ENCODE measurements at regions not wholly inside any gene's neighbourhood (a gene's known extent, or its start where the extent isn't known, plus 50 kb on each side); places are given as distances from the start of the nearest gene placed in this dataset.
A peak's percentile ranks its signal among the peaks of the same experiment; 100 is the strongest.

- Histone ChIP-seq H3K4me3 (ENCODE audit: low read length in 2 of 2) (no peak overlapping the region), H3K27me3 (ENCODE audit: control insufficient read depth in 2 of 2, insufficient read depth in 1 of 2, low read length in 1 of 2) (peaks cover 0 to 2% of the 10 kb centered on the region in 2 donors), H3K9me3 (ENCODE audit: control insufficient read depth in 2 of 2, insufficient read depth in 1 of 2, low read length in 1 of 2) (no peaks in the 10 kb centered on the region), H3K27ac (ENCODE audit: low read depth in 1 of 2, low read length in 1 of 2) (no peak overlapping the region), H3K36me3 (ENCODE audit: control insufficient read depth in 2 of 2, insufficient read depth in 2 of 2, low read length in 1 of 2) (no peaks in the 10 kb centered on the region), H3K4me1 (ENCODE audit: control insufficient read depth in 2 of 2, insufficient read depth in 2 of 2, low read length in 2 of 2) (peaks cover 3 to 21% of the 10 kb centered on the region in 2 donors)
- no peak for DNase-seq (ENCODE audit: low read depth in 6 of 9, low spot score in 9 of 9)
- WGBS, result 88% methylated on average over 8 of the region's 8 CpGs
These were observed 170.6 kb upstream of the NCK2 start for GRCh38 chr2:105573910-105574655.

- H3K36me3 ChIP-seq (ENCODE audit: control insufficient read depth in 2 of 2, insufficient read depth in 2 of 2, low read length in 1 of 2), result no peaks in the 10 kb centered on the region
- H3K9me3 ChIP-seq (ENCODE audit: control insufficient read depth in 2 of 2, insufficient read depth in 1 of 2, low read length in 1 of 2), result no peaks in the 10 kb centered on the region
- 81% methylated on average over 5 of the region's 5 CpGs for whole genome bisulfite sequencing
- no peak overlapping the region for H3K4me3 ChIP-seq (ENCODE audit: low read length in 2 of 2)
- peaks cover 0 to 2% of the 10 kb centered on the region in 2 donors for H3K27me3 ChIP-seq (ENCODE audit: control insufficient read depth in 2 of 2, insufficient read depth in 1 of 2, low read length in 1 of 2)
- no peak overlapping the region for H3K27ac ChIP-seq (ENCODE audit: low read depth in 1 of 2, low read length in 1 of 2)
- H3K4me1 ChIP-seq (ENCODE audit: control insufficient read depth in 2 of 2, insufficient read depth in 2 of 2, low read length in 2 of 2), result peaks cover 3 to 23% of the 10 kb centered on the region in 2 donors
- no peak for DNase-seq (ENCODE audit: low read depth in 6 of 9, low spot score in 9 of 9)
These were observed 171.2 kb upstream of the NCK2 start for GRCh38 chr2:105573490-105573889.

GRCh38 chr2:105571445-105571987 lies 172.7 kb upstream of the FHL2 start:
- no peaks in the 10 kb centered on the region for H3K36me3 ChIP-seq (ENCODE audit: control insufficient read depth in 2 of 2, insufficient read depth in 2 of 2, low read length in 1 of 2)
- no peak overlapping the region for H3K4me3 ChIP-seq (ENCODE audit: low read length in 2 of 2)
- H3K27me3 ChIP-seq (ENCODE audit: control insufficient read depth in 2 of 2, insufficient read depth in 1 of 2, low read length in 1 of 2), result peaks cover 0 to 4% of the 10 kb centered on the region in 2 donors
- H3K27ac ChIP-seq (ENCODE audit: low read depth in 1 of 2, low read length in 1 of 2), result no peak overlapping the region
- DNase-seq (ENCODE audit: low read depth in 6 of 9, low spot score in 9 of 9), result no peak
- peaks cover 3 to 28% of the 10 kb centered on the region in 2 donors for H3K4me1 ChIP-seq (ENCODE audit: control insufficient read depth in 2 of 2, insufficient read depth in 2 of 2, low read length in 2 of 2)
- 72% methylated on average over 9 of the region's 9 CpGs for WGBS
- no peaks in the 10 kb centered on the region for H3K9me3 ChIP-seq (ENCODE audit: control insufficient read depth in 2 of 2, insufficient read depth in 1 of 2, low read length in 1 of 2)

- Histone ChIP-seq H3K9me3 (ENCODE audit: control insufficient read depth in 2 of 2, insufficient read depth in 1 of 2, low read length in 1 of 2) (no peaks in the 10 kb centered on the region), H3K4me3 (ENCODE audit: low read length in 2 of 2) (no peak overlapping the region), H3K4me1 (ENCODE audit: control insufficient read depth in 2 of 2, insufficient read depth in 2 of 2, low read length in 2 of 2) (peaks cover 3 to 24% of the 10 kb centered on the region in 2 donors), H3K27ac (ENCODE audit: low read depth in 1 of 2, low read length in 1 of 2) (no peak overlapping the region), H3K36me3 (ENCODE audit: control insufficient read depth in 2 of 2, insufficient read depth in 2 of 2, low read length in 1 of 2) (no peaks in the 10 kb centered on the region), H3K27me3 (ENCODE audit: control insufficient read depth in 2 of 2, insufficient read depth in 1 of 2, low read length in 1 of 2) (peaks cover 0 to 4% of the 10 kb centered on the region in 2 donors)
- DNase-seq (ENCODE audit: low read depth in 6 of 9, low spot score in 9 of 9), result no peak
- WGBS, result 96% methylated on average over 4 of the region's 4 CpGs
These were observed 171.9 kb upstream of the FHL2 start for GRCh38 chr2:105570757-105571156.

- 96% methylated on average over 8 of the region's 8 CpGs for WGBS
- no peak for DNase-seq (ENCODE audit: low read depth in 6 of 9, low spot score in 9 of 9)
- Histone ChIP-seq H3K27ac (ENCODE audit: low read depth in 1 of 2, low read length in 1 of 2) (no peak overlapping the region), H3K36me3 (ENCODE audit: control insufficient read depth in 2 of 2, insufficient read depth in 2 of 2, low read length in 1 of 2) (no peaks in the 10 kb centered on the region), H3K9me3 (ENCODE audit: control insufficient read depth in 2 of 2, insufficient read depth in 1 of 2, low read length in 1 of 2) (no peaks in the 10 kb centered on the region), H3K27me3 (ENCODE audit: control insufficient read depth in 2 of 2, insufficient read depth in 1 of 2, low read length in 1 of 2) (peaks cover 0 to 4% of the 10 kb centered on the region in 2 donors), H3K4me3 (ENCODE audit: low read length in 2 of 2) (no peak overlapping the region), H3K4me1 (ENCODE audit: control insufficient read depth in 2 of 2, insufficient read depth in 2 of 2, low read length in 2 of 2) (peaks cover 3 to 23% of the 10 kb centered on the region in 2 donors)
These were observed 171.5 kb upstream of the FHL2 start for GRCh38 chr2:105570326-105570725.

GRCh38 chr2:105569606-105570005 lies 170.8 kb upstream of the FHL2 start:
- no peak overlapping the region for H3K4me3 ChIP-seq (ENCODE audit: low read length in 2 of 2)
- no peak for DNase-seq (ENCODE audit: low read depth in 6 of 9, low spot score in 9 of 9)
- 92% methylated on average over 6 of the region's 6 CpGs for WGBS
- no peaks in the 10 kb centered on the region for H3K36me3 ChIP-seq (ENCODE audit: control insufficient read depth in 2 of 2, insufficient read depth in 2 of 2, low read length in 1 of 2)
- H3K4me1 ChIP-seq (ENCODE audit: control insufficient read depth in 2 of 2, insufficient read depth in 2 of 2, low read length in 2 of 2), result peaks cover 3 to 23% of the 10 kb centered on the region in 2 donors
- H3K27ac ChIP-seq (ENCODE audit: low read depth in 1 of 2, low read length in 1 of 2), result no peak overlapping the region
- peaks cover 0 to 4% of the 10 kb centered on the region in 2 donors for H3K27me3 ChIP-seq (ENCODE audit: control insufficient read depth in 2 of 2, insufficient read depth in 1 of 2, low read length in 1 of 2)
- no peaks in the 10 kb centered on the region for H3K9me3 ChIP-seq (ENCODE audit: control insufficient read depth in 2 of 2, insufficient read depth in 1 of 2, low read length in 1 of 2)

GRCh38 chr2:105567996-105568494 lies 169.2 kb upstream of the FHL2 start:
- 74% methylated on average over 17 of the region's 17 CpGs for WGBS
- H3K36me3 ChIP-seq (ENCODE audit: control insufficient read depth in 2 of 2, insufficient read depth in 2 of 2, low read length in 1 of 2), result no peaks in the 10 kb centered on the region
- peak in 4 of 9 donors; percentile 24 to 67 (median 40) for DNase-seq (ENCODE audit: low read depth in 6 of 9, low spot score in 9 of 9)
- no peaks in the 10 kb centered on the region for H3K9me3 ChIP-seq (ENCODE audit: control insufficient read depth in 2 of 2, insufficient read depth in 1 of 2, low read length in 1 of 2)
- H3K27me3 ChIP-seq (ENCODE audit: control insufficient read depth in 2 of 2, insufficient read depth in 1 of 2, low read length in 1 of 2), result peaks cover 0 to 4% of the 10 kb centered on the region in 2 donors
- H3K27ac ChIP-seq (ENCODE audit: low read depth in 1 of 2, low read length in 1 of 2), result peak overlapping the region; percentile 1 to 63
- peaks cover 3 to 16% of the 10 kb centered on the region in 2 donors for H3K4me1 ChIP-seq (ENCODE audit: control insufficient read depth in 2 of 2, insufficient read depth in 2 of 2, low read length in 2 of 2)
- H3K4me3 ChIP-seq (ENCODE audit: low read length in 2 of 2), result peak overlapping the region in 1 of 2 donors; percentile 8

GRCh38 chr2:105563000-105563719 lies 164.3 kb upstream of the FHL2 start:
- WGBS, result 92% methylated on average over 8 of the region's 8 CpGs
- DNase-seq (ENCODE audit: low read depth in 6 of 9, low spot score in 9 of 9), result no peak

GRCh38 chr2:105561401-105561800 lies 162.6 kb upstream of the FHL2 start:
- no peak overlapping the region for H3K27ac ChIP-seq (ENCODE audit: low read depth in 1 of 2, low read length in 1 of 2)
- 94% methylated on average over 9 of the region's 9 CpGs for WGBS
- no peaks in the 10 kb centered on the region for H3K36me3 ChIP-seq (ENCODE audit: control insufficient read depth in 2 of 2, insufficient read depth in 2 of 2, low read length in 1 of 2)
- no peak for DNase-seq (ENCODE audit: low read depth in 6 of 9, low spot score in 9 of 9)
- peaks cover 0 to 3% of the 10 kb centered on the region in 2 donors for H3K27me3 ChIP-seq (ENCODE audit: control insufficient read depth in 2 of 2, insufficient read depth in 1 of 2, low read length in 1 of 2)
- H3K4me1 ChIP-seq (ENCODE audit: control insufficient read depth in 2 of 2, insufficient read depth in 2 of 2, low read length in 2 of 2), result peaks cover 0 to 3% of the 10 kb centered on the region in 2 donors
- no peak overlapping the region for H3K4me3 ChIP-seq (ENCODE audit: low read length in 2 of 2)
- no peaks in the 10 kb centered on the region for H3K9me3 ChIP-seq (ENCODE audit: control insufficient read depth in 2 of 2, insufficient read depth in 1 of 2, low read length in 1 of 2)

More at GRCh38 chr2:105563000-105563719, 164.3 kb upstream of the FHL2 start:
- Histone ChIP-seq H3K27ac (ENCODE audit: low read depth in 1 of 2, low read length in 1 of 2) (no peak overlapping the region), H3K4me1 (ENCODE audit: control insufficient read depth in 2 of 2, insufficient read depth in 2 of 2, low read length in 2 of 2) (peaks cover 0 to 9% of the 10 kb centered on the region in 2 donors), H3K4me3 (ENCODE audit: low read length in 2 of 2) (no peak overlapping the region), H3K27me3 (ENCODE audit: control insufficient read depth in 2 of 2, insufficient read depth in 1 of 2, low read length in 1 of 2) (peaks cover 0 to 3% of the 10 kb centered on the region in 2 donors), H3K36me3 (ENCODE audit: control insufficient read depth in 2 of 2, insufficient read depth in 2 of 2, low read length in 1 of 2) (no peaks in the 10 kb centered on the region), H3K9me3 (ENCODE audit: control insufficient read depth in 2 of 2, insufficient read depth in 1 of 2, low read length in 1 of 2) (no peaks in the 10 kb centered on the region)

Measured in thymus (tissue), 11 donors.